GM12864 (cell line): ENCODE measurements at regions not wholly inside any gene's neighbourhood (a gene's known extent, or its start where the extent isn't known, plus 50 kb on each side); places are given as distances from the start of the nearest gene placed in this dataset.
"Not testable (repeated sequence)": the region's sequence is repeated elsewhere in the genome, so short reads cannot be mapped to it uniquely, and the experiment has no call there.

Experiments
- DNase-seq: peaks from one replicate; pipeline ENCODE4 v3.0.0-alpha.2; 2011; ENCODE audit warnings: low read depth
- H3K4me3 ChIP-seq: 2 replicates; pipeline ENCODE4 v1.5.1; 2011; ENCODE audit warnings: mild to moderate bottlenecking, low read depth, low read length, control low read depth
- TF ChIP-seq, protein P1 (sequence below): IDR thresholded peaks from 2 replicates; pipeline ENCODE4 v1.5.1; 2011; ENCODE audit warnings: low read depth, mild to moderate bottlenecking, moderate library complexity, low read length, control low read depth, inconsistent platforms; ENCODE audit errors: missing control alignments

DNA sequence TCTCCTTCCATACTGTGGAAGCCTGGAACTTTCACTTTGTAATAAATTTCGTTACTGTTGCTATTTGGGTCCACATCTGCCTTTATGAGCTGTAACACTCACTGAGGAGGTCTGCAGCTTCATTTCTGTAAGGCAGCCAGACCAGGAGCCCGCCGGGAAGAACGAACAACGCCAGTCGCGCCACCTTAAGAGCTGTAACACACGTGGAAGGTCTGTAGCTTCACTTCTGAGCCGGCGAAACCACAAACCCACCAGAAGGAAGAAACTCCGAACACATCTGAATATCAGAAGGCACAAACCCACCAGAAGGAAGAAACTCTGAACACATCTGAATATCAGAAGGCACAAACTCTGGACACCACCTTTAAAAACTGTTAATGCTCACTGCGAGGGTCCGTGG is 589.9 kb upstream of the SLC35B3 start:
- no peak overlapping the region for H3K4me3 ChIP-seq
- TF ChIP-seq, protein P1, sequence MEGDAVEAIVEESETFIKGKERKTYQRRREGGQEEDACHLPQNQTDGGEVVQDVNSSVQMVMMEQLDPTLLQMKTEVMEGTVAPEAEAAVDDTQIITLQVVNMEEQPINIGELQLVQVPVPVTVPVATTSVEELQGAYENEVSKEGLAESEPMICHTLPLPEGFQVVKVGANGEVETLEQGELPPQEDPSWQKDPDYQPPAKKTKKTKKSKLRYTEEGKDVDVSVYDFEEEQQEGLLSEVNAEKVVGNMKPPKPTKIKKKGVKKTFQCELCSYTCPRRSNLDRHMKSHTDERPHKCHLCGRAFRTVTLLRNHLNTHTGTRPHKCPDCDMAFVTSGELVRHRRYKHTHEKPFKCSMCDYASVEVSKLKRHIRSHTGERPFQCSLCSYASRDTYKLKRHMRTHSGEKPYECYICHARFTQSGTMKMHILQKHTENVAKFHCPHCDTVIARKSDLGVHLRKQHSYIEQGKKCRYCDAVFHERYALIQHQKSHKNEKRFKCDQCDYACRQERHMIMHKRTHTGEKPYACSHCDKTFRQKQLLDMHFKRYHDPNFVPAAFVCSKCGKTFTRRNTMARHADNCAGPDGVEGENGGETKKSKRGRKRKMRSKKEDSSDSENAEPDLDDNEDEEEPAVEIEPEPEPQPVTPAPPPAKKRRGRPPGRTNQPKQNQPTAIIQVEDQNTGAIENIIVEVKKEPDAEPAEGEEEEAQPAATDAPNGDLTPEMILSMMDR: no peak
- no peak for DNase-seq

DNA sequence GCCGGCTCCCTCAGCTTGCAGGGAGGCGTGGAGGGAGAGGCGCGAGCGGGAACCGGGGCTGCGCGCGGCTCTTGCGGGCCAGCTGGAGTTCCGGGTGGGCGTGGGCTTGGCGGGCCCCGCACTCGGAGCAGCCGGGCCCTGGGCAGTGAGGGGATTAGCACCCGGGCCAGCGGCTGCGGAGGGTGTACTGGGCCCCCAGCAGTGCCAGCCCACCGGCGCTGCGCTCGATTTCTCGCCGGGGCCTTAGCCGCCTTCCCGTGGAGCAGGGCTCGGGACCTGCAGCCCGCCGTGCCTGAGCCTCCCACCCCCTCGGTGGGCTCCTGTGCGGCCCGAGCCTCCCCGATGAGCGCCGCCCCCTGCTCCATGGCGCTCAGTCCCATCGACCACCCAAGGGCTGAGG is 588.9 kb upstream of the SLC35B3 start:
- not testable (repeated sequence) for H3K4me3 ChIP-seq, DNase-seq

DNA sequence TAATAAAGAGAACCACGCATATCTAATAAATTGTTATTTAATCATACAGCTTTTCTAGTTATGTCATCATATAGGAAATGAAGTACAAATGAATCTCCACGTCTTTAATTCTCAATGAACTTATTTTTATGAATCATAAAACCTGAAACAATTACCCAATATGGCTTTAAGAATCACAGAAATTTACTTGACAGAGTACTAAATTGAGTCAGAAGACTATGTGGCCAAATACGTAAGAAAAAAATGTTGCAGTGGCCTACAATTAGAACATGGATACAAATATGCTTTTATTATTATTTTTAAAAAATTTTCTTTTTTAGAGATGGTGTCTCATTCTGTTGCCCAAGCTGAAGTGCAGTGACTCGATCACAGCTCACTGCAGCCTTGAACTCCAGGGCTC is 584.7 kb upstream of the SLC35B3 start:
- TF ChIP-seq, protein P1: no peak

DNA sequence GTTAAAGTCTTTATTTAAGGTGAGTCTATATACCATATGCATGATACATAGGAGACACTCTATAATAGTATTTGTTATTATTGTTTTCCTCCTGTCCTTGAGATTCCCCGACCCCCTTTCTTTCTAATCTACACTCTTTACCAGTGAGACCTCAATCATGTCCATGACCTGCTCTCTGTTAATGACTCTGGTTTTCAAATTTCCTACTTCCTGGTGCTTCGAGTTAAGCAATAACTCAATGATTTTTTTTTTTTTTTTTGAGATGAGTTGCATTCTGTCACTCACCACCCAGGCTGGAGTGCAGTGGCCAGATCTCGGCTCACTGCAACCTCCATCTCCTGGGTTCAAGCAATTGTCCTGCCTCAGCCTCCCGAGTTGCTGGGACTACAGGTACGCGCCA is 574.6 kb upstream of the SLC35B3 start:
- no peak overlapping the region for H3K4me3 ChIP-seq
- TF ChIP-seq, protein P1: no peak
- no peak for DNase-seq

More for the DNA sequence above, 584.7 kb upstream of the SLC35B3 start:
- H3K4me3 ChIP-seq: no peak overlapping the region
- DNase-seq: no peak

DNA sequence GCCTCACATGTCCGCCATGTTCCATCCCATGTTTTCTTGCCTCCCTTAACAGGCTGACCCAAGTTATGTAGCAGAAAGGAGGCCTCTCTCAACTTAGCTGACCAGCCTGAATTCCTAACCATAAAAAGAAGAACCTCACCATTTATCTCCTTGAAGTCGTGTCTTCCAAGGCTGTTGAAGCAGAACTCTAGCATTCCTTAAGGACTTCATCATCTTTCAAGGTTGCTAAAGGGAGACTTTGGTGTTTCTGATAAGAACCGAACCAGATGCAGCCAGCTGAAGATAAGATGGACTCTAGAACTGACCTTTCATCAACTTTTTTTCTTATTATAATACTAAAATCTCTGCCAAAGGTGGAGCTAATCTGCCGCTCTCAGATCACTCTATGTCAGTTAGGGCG is 571.7 kb upstream of the SLC35B3 start:
- DNase-seq: no peak
- TF ChIP-seq, protein P1: no peak
- no peak overlapping the region for H3K4me3 ChIP-seq

DNA sequence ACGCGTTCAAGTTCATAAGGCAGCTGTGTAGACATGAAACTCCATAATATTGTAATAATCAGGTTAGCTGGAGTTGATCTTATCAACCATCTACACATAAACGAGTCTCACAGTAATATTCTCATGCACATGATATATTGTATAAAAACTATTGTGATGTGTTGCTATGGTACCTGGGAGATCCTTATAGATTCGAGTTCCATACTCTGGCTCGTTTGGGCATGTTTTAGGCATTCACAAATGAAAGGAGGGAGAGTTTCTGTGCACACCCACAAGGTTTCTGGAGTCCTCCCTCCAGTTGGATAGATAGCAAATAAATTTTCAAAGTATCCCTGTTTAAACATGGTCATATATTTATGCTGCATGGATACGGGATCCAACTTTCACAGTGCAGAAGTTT is 567.5 kb upstream of the SLC35B3 start:
- no peak overlapping the region for H3K4me3 ChIP-seq
- TF ChIP-seq, protein P1: no peak
- DNase-seq: no peak

DNA sequence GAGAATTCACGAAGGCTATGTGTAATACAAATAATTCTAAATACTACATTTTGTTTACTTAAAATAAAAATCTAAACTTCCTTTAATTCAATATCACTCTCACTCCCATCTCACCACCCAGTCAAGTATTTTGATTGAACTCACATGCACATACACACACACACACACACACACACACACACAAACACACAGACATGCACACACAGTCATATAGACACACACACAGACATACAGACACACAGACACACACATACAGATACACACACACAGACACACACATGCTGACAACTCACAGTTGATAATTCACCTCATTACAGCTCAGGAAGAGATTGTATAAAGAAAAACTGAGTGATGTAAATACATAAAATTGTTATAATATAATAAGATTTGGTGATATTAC is 559.8 kb upstream of the SLC35B3 start:
- DNase-seq: no peak
- H3K4me3 ChIP-seq: no peak overlapping the region
- TF ChIP-seq, protein P1: no peak

DNA sequence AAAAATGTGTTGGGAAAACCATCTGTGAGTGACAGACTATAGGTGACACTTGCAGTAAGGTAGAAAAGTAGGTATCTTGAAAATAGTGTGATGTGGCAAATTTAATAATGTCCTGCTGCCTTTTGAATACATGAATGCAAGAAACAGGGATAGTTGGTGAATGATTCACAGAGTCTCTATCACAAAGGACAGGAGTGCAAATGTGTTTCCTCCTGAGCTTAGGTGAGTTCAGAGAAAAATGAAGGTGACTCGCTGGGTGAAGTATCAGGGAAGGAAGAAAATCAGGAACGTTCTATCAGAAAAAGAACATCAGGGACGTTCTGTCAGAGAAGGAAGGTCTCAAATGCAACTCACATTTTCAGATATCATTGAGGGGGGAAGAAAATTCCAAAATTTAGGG is 557.8 kb upstream of the SLC35B3 start:
- no peak for DNase-seq
- no peak overlapping the region for H3K4me3 ChIP-seq
- TF ChIP-seq, protein P1: no peak
